Gastroesophageal sphincter (tissue), 4 donors: ENCODE measurements at regions not wholly inside any gene's neighbourhood (a gene's known extent, or its start where the extent isn't known, plus 50 kb on each side); places are given as distances from the start of the nearest gene placed in this dataset.
"Not testable (repeated sequence)": the region's sequence is repeated elsewhere in the genome, so short reads cannot be mapped to it uniquely, and the experiment has no call there.

Experiments
- ATAC-seq: fragments of 150-250 bp; one replicate; pipeline ENCODE4 v1.9.1; 2016; ENCODE audit warnings: mild to moderate bottlenecking, moderate library complexity
- H3K27ac ChIP-seq, 4 donors: fragments of 200-600 bp; sonication (generic) in 3 of 4; 1 replicate in 3 of 4; 2 replicates in 1 of 4; pipeline ENCODE4 v1.5.1; 2016 to 2019
- H3K27me3 ChIP-seq: fragments of 200-600 bp; sonication (generic); one replicate; pipeline ENCODE4 v1.5.1; 2019
- H3K36me3 ChIP-seq, 2 donors: fragments of 200-600 bp; sonication (generic); one replicate each; pipeline ENCODE4 v1.5.1; 2019; ENCODE audit warnings: control low read depth in 1 of 2
- H3K4me1 ChIP-seq, 3 donors: fragments of 200-600 bp; sonication (generic); 1 replicate in 2 of 3; 2 replicates in 1 of 3; pipeline ENCODE4 v1.5.1; 2016 to 2019; ENCODE audit warnings: control low read depth in 2 of 3
- H3K4me3 ChIP-seq, 2 donors: fragments of 200-600 bp; sonication (generic); one replicate each; pipeline ENCODE4 v1.5.1; 2019; ENCODE audit warnings: mild to moderate bottlenecking in 1 of 2, moderate library complexity in 1 of 2
- H3K9me3 ChIP-seq, 3 donors: fragments of 200-600 bp; sonication (generic); one replicate each; pipeline ENCODE4 v1.5.1; 2017 to 2019; ENCODE audit warnings: control low read depth in 2 of 3
- EP300 ChIP-seq: sonication (generic); formaldehyde crosslinking; IDR thresholded peaks from one replicate; pipeline ENCODE4 v1.6.1; 2017; ENCODE audit warnings: antibody characterized with exemption, mild to moderate bottlenecking
- POLR2A ChIP-seq, 2 donors: fragments of 450-650 bp; IDR thresholded peaks; one replicate each; pipeline ENCODE4 v1.6.1; 2017; ENCODE audit warnings: antibody characterized with exemption in 2 of 2, mild to moderate bottlenecking in 2 of 2, moderate library complexity in 1 of 2
- POLR2AphosphoS5 ChIP-seq: sonication (generic); formaldehyde crosslinking; IDR thresholded peaks from one replicate; pipeline ENCODE4 v1.6.1; 2017; ENCODE audit warnings: antibody characterized with exemption
- WGBS, 2 donors: methylation state at CpG; one replicate each; pipeline ENCODE4 v1.1.5; 2018; ENCODE audit warnings: low coverage in 1 of 2; 5-methylcytosine and 5-hydroxymethylcytosine counted together
- TF ChIP-seq, protein P1 (sequence below), 4 experiments: fragments of 200-600 bp in 2 of 4; fragments of 450-650 bp in 2 of 4; sonication (generic) in 1 of 4; IDR thresholded peaks; one replicate each; pipeline ENCODE4 v1.5.1; 2017 to 2019; ENCODE audit warnings: antibody characterized with exemption in 4 of 4, mild to moderate bottlenecking in 2 of 4, moderate library complexity in 2 of 4

GRCh38 chr2:192675681-192676080, 480.9 kb upstream of the TMEFF2 start:
- ATAC-seq = no peak
- WGBS, 2 donors = 87 to 98% methylated on average over 4 to 5 of the region's 5 CpGs

DNA sequence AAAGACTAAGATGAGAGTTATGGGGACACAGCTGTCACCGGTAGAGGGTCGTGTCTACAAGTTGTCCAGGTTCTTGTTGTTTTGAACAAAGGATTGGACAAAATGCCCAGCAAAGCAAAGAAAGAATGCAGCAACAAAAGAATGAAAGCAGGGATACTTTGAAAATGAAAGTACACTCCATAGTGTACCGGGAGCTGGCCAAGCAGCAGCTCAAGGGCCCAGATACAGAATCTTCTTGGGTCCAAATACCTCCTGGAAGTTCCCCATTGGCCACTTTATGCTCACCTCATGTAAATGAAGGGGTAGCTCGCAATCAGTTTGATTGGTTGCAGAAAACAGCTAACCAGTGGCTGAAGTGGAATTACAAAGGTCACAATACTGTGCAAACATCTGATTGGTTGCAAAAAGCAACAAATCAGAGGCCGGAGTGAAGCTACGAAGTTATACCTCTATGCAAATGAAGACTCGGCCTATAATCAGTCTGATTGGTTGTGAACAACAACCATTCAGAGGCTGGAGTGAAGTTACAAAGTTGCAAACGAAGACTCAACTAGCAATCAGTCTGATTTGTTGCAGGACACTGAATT, 474.9 kb upstream of the TMEFF2 start:
- TF ChIP-seq, protein P1, sequence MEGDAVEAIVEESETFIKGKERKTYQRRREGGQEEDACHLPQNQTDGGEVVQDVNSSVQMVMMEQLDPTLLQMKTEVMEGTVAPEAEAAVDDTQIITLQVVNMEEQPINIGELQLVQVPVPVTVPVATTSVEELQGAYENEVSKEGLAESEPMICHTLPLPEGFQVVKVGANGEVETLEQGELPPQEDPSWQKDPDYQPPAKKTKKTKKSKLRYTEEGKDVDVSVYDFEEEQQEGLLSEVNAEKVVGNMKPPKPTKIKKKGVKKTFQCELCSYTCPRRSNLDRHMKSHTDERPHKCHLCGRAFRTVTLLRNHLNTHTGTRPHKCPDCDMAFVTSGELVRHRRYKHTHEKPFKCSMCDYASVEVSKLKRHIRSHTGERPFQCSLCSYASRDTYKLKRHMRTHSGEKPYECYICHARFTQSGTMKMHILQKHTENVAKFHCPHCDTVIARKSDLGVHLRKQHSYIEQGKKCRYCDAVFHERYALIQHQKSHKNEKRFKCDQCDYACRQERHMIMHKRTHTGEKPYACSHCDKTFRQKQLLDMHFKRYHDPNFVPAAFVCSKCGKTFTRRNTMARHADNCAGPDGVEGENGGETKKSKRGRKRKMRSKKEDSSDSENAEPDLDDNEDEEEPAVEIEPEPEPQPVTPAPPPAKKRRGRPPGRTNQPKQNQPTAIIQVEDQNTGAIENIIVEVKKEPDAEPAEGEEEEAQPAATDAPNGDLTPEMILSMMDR (IDR thresholded peaks at IDR 0.05) = no peak
- TF ChIP-seq EP300 (no peak), POLR2A (IDR thresholded peaks at IDR 0.05) (no peak), POLR2AphosphoS5 (no peak)
- ATAC-seq = no peak
- WGBS, 2 donors = 85 to 91% methylated on average over 4 to 8 of the region's 8 CpGs
- Histone ChIP-seq H3K4me1 (no peaks in the 10 kb centered on the region), H3K27ac (no peak overlapping the region), H3K27me3 (no peaks in the 10 kb centered on the region), H3K36me3 (no peaks in the 10 kb centered on the region), H3K4me3 (no peak overlapping the region), H3K9me3 (no peaks in the 10 kb centered on the region)

More at GRCh38 chr2:192675681-192676080, 480.9 kb upstream of the TMEFF2 start:
- no peak overlapping the region for H3K27ac ChIP-seq
- H3K4me3 ChIP-seq = no peak overlapping the region
- no peaks in the 10 kb centered on the region for H3K9me3 ChIP-seq
- no peaks in the 10 kb centered on the region for H3K36me3 ChIP-seq
- no peaks in the 10 kb centered on the region for H3K27me3 ChIP-seq
- TF ChIP-seq, protein P1 (IDR thresholded peaks at IDR 0.05) = no peak
- TF ChIP-seq POLR2A (IDR thresholded peaks at IDR 0.05) = no peak
- no peak for TF ChIP-seq EP300
- TF ChIP-seq POLR2AphosphoS5 = no peak
- H3K4me1 ChIP-seq = no peaks in the 10 kb centered on the region

GRCh38 chr2:192660555-192660954, 465.8 kb upstream of the TMEFF2 start:
- H3K4me3 ChIP-seq, H3K4me1 ChIP-seq, H3K27me3 ChIP-seq, ATAC-seq, H3K36me3 ChIP-seq, H3K9me3 ChIP-seq, H3K27ac ChIP-seq: not testable (repeated sequence)
- WGBS, 2 donors = 80 to 82% methylated on average over 4 of the region's 4 CpGs

GRCh38 chr2:192657362-192657761, 462.6 kb upstream of the TMEFF2 start:
- Histone ChIP-seq H3K9me3 (peaks cover 0 to 4% (median 0%) of the 10 kb centered on the region in 3 donors), H3K4me1 (no peaks in the 10 kb centered on the region), H3K27me3 (no peaks in the 10 kb centered on the region), H3K27ac (no peak overlapping the region), H3K36me3 (no peaks in the 10 kb centered on the region), H3K4me3 (no peak overlapping the region)
- ATAC-seq = no peak
- 60 to 84% methylated on average over 1 to 3 of the region's 3 CpGs for WGBS, 2 donors
- TF ChIP-seq EP300 (no peak), POLR2AphosphoS5 (no peak), POLR2A (IDR thresholded peaks at IDR 0.05) (no peak)
- TF ChIP-seq, protein P1 (IDR thresholded peaks at IDR 0.05) = no peak

DNA sequence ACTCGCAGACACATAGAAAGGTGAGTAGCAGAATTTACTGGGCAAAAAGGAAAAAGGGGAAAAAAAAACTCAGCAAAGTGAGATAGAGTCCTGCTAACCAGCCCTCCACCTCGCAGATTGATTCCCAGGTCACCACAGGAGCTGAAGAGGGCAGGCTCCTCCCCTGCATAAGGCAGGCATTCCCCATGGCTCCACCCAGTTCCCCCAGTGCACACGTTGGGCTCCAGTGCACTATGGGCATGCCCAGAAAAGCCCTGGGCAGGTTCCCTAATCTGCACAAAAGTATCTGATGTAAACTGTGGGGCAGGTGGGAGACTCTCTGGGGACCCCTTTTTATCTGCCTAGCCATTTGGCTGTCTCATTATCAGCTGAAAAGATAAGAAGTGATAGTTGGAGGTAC, 461.2 kb upstream of the TMEFF2 start:
- TF ChIP-seq, protein P1 (IDR thresholded peaks at IDR 0.05) = no peak
- TF ChIP-seq POLR2AphosphoS5 (no peak), EP300 (no peak), POLR2A (IDR thresholded peaks at IDR 0.05) (no peak)
- H3K4me3 ChIP-seq = no peak overlapping the region
- H3K9me3 ChIP-seq = peaks cover 0 to 4% (median 0%) of the 10 kb centered on the region in 3 donors
- H3K27me3 ChIP-seq = no peaks in the 10 kb centered on the region
- ATAC-seq = no peak
- no peak overlapping the region for H3K27ac ChIP-seq
- 61 to 100% methylated on average over 1 to 3 of the region's 3 CpGs for WGBS, 2 donors
- H3K4me1 ChIP-seq = no peaks in the 10 kb centered on the region
- no peaks in the 10 kb centered on the region for H3K36me3 ChIP-seq
